NOMO-1 treated with dmso at 0.1 percent for 144 hours (cell line): ENCODE measurements at regions not wholly inside any gene's neighbourhood (a gene's known extent, or its start where the extent isn't known, plus 50 kb on each side); places are given as distances from the start of the nearest gene placed in this dataset.

Experiments
- DNase-seq: peaks from one replicate; lab custom pipeline; 2025; ENCODE audit not compliant: unreplicated experiment; lab: John Stamatoyannopoulos, UW

DNA sequence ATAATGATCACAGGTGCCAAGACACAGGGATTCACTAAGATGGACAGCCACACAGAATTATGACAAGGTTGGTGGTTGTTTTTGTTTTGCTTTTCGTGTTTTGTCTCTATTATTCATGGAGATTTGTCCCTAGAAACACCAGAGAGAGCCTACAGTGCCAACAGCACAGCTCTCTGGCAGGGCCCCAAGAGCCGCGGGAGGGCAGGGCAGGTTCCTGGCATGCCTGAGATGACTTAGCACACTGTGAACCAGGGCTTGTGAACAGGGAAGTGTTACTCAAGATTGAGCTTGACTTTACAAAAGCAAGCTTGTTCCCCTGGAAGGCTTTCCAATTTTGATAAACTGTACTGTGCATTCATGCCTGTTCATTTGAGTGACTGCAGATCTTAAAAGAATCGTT lies 437.4 kb upstream of the SALL3 start:
- peak; percentile 15 for DNase-seq

DNA sequence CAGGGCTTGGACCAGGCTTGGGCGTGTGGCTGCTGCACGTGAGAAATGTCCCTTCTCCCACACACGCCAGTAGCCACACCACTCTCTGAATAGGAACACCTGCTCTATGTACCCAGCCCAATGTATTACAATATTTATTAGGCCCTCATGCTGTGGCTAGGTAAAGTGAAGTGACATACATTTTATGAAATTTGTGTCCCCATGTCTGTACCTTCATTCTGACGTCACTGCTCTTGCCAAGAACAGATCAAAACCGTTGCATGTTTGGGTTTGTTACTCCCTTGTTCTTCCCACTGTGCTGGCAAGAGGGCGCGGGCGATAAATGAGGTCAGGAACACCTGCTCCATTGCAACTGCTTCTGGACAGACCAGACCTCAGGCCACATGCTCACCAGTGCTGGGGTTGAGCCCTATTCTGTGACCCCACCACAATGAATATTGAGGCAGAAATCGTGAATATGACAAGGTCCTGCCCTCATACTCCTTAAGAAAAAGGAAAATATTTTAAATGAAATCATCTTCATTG lies 436.4 kb upstream of the SALL3 start:
- DNase-seq: no peak

DNA sequence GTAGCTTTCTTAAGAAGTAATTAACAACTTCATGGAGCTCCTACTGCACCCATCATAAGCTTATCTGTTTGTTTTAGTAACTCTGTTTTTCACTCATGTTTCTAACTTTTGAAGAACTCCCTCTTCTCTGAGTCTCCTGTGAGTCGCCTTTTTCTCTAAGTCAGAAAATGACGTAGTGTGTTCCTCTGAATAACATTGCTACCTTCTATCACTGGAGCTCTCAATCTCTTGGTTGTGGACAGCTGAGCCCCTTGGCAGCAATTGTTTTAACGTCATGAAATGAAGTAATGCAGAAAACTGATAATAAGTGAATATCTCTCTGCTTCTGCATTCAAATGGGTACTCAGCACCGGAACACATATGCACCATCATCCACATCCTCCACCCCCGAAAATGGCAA lies 433.3 kb upstream of the SALL3 start:
- no peak for DNase-seq

DNA sequence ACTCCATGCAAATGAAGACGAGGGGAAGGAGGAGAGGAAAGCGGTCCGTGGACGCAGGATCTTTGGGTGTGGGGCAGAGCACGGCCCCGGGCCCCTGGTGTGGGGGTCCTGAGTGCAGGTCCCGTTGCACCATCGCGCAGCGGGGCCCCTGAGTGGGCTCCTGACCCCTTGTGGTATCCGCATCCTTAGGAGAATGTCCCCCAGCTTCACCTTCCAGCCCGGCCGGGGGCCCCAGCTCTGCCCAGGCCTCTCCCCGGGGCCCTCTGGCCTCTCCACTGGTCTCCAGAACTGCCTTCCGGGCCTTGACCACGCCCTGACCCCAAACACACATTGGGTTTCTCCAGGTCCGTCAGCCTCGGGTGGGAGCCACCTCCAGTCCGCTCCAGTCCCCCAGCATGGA lies 431.8 kb upstream of the SALL3 start:
- no peak for DNase-seq

DNA sequence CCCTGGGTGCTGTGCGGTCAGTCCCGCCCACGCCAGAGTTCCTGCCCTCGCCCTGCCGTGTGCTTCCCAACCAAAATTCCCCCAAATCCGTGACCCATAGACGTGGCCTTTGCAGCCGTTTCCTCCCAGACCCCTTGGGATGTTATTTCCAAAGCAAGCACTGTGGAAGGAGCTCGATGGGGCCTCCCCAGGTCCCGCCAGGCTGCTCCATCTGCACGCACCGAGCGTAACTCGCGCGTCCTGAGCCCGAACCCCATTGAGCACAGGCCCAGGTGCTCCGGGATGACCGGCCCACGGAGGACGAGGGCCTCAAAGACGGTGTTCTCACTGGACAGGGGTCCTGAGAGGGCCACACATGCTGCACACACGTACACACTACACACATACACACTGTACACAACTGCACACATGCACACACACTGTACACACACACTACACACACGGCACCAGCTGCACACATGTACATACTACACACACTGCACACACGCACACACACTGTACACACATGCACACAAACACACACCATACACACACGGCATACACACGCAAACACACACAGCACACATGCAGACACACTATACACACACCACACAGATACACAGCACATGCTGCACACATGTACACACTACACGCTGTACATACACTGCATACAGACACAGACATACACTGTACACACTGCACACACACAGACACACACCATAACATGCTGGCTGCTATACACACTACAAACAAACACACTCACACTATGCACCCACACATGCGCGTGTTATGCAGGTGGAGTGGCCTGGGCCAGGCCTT lies 431.2 kb upstream of the SALL3 start:
- DNase-seq: no peak

DNA sequence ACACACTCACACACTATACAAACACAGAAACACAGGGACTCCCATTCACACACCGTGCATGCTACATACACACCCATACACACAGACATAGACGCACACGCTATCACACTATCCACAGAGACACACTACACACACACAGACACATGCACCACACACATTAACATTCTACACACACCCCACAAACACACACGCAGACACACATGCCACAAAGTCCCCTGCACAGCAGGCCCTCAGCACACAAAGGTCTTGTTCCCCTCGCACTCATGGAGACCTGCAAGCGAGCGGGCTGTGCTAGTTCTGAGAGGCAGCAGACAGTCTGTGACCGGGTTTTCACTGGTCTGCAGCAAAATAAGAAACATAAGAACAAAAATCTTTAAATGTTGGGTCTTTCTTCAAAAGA lies 429.6 kb upstream of the SALL3 start:
- no peak for DNase-seq

DNA sequence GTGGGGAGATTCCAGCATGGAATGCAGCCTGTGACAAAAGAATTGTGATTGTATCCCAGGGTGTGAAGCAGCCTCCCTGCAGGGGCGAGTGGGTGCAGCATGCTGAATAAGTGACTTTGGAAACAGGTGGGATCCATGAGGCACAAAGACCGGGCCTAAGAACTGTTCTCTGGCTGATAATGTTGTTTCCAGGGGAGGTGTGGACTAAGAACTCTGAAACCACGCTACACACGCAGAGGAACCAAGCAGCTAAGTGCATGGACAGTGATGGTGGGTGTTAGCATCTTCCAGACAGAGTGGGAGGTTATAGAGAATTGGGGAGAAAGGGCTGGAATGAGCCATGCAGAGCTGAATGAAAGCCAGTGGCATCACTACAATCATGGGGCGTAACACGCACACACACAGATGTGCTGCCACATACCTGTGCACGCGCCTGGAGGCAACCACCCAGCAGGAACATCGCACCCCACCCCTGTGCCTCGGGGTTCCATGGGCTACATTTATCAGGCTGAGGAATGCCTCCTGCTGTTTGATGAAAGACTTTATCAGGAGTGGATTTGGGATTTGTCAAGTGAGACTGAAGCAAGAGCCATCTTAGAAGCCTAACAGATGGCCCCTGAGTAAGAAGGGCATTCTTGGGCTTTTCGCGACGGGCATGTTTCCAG lies 424.5 kb upstream of the SALL3 start:
- no peak for DNase-seq

DNA sequence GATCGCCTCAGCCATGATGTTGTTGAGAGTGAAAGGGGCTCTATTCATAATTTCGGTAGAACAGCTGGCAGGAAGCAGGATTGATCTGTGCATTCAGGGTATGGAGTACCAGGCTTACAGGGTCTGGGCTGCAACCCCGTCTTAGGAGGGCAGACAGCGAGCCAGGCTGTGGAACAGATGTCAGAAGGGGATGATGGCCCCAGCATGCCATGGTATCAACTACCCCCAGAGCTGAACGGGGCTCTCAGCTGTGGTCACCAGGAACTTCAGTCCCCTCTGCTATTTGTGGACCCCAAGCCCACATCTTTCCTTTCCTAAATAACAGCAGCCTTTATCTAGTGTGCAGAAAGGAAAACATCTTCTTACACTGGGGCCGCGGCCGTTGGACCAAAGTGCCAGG lies 422.2 kb upstream of the SALL3 start:
- DNase-seq: no peak

DNA sequence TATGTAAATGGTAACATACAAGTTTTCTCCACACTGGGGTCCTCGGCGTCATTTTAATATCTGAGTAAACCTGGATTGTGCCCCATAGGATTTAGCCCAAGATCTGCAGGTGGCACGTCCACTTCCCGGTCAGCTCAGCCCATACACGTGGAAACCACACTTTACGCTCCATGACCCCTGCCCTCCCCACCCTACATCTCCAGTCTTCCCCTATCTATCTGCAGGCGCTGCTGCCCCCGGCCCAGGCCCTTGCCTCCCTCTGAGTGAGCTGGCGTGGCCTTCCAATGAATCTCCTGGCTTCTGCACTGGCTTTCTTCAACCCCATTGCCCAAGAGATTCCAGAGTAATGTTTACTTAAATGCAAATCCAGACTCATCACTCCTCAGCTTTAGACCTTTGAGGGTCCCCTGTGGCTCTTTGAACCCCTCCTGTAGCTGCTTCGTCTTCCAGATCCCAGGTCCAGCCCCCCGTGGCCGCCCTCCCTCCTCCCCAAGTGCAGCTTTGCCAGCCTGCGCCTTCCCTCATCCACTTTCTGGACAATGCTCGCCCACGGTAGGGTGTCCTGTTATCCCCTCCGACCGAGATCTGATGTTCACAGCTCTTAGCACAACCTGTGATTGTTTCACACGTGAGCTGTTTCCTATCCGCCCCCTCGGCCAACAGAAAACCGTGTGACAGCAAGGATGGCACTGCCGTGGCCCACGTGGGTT lies 421.4 kb upstream of the SALL3 start:
- DNase-seq: no peak

DNA sequence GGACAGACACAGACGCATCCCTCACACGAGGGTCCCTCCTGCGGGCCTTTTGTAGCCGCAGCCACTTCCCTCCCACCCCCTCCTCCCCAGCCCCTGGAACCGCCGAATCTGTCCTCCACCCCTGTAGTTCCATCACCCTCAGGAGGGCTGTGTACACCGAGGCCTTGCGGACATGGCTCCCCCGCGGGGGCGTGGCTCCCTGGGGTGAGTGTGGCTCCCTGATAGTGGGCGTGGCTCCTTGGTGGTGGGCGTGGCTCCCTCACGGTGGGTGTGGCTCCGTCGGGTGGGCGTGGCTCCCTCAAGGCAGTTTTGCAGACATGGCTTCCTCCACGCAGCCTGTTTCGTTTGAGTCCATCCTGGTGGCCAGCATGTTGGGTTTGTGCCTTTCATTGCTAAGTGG lies 420.7 kb upstream of the SALL3 start:
- DNase-seq: no peak

DNA sequence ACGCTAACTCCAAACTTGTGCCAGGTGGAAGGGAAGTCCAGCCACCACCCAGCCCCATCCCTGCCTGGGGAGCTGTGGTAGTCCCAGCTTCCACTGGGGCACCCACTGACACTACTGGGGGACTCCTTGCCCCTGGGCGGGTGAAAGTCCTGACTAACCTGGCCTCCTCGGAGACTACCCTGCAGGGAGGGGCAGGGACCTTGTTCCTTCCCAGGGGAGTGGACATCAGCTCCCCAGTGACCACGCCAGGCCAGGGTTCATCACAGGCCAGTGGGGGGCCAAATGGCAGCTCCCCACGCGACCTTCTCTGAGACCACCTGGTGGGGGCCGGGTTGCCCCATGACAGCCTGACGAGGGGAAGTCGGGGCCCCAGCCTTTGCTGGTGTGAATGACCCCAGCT lies 420.0 kb upstream of the SALL3 start:
- DNase-seq: no peak

DNA sequence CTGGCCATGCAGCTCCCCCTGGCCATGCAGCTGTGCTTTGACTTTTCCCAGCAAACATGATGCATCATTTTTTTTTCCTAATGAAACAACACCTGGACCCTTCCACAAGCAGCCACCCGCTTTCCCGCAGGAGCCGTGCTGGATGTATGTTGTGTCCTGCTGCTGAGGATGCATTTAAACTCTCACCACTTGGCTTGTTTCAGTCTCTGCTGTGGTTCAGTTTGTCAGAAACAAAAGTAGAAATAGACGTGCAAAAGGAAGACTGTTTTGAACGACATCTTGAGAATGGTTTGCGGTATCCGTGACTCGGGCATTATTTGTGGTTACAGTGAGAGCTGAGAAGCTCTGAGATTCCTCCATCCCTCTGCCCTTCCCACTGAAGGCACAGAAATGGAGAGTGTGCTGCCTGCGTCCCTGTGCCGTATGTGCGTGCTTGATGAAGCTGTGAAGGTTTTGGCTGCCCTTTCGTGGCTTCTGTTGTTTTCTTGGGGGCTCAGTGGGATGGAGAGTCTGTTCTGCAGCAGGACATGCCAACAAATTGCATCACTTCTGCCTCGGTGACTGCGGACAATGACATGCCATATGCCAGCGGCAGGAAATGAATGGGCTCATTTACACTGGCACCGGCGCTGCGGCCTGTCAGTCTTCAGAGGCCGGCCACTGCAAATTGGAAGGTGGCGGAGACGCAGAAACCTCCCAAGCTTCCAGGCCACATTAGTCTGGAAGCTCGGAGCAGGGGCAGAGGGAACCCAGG lies 417.7 kb upstream of the SALL3 start:
- DNase-seq: no peak

DNA sequence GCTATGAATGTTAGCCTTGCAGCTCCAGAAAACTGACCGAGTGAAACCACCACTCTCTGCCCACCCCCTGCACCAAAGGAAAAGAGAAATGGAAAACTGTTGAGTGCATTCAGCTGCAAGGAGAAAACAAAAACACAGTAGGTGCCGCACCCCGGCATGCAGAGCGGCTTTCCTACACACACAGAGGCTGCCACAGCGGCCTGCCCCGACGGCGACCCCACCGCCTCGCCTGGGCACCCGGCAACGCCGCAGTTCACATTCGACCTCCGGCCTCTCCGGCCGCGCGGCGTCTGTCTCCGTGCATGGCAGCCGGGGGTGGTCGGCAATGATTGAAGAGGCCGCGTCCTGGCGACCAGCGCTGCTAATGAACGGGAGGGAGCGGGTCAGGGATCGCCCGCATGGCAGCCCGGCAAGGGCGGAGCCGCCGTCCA lies 417.1 kb upstream of the SALL3 start:
- DNase-seq: no peak

DNA sequence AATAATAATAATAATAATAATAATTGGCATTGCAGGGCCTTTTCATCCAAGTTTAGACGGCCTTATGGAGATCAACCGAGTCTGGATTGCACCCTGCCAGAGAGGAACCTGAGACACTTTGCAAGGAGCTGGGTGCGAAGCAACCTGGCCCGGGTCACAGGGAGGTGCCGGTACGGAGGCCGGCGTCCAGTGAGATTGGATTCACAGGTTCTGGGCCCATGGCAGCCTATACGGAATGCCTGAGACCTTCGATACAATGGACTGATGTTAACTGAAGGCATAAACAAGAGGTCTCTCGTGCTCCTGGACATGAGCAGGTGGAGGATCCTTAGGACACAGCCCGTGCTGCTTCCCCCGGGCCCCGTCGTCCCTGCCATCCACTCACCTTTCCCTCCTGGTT lies 416.5 kb upstream of the SALL3 start:
- DNase-seq: no peak

DNA sequence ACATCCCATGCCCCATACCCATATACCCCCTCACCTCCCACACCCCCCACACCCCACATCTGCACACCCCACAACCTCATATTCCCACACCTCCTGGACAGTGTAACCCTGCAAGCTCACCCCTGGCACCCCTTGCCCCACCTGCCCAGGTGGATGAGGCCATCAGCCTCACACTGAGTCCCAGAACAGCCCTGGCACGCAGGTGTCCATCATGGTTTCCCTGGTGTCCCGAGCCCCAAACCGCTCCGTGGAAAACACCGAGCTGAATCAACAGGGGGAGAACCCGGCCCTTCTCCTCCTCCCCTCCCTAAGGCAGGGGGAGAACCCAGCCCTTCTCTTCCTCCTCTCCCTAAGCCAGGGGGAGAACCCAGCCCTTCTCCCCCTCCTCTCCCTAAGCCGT lies 415.6 kb upstream of the SALL3 start:
- no peak for DNase-seq

DNA sequence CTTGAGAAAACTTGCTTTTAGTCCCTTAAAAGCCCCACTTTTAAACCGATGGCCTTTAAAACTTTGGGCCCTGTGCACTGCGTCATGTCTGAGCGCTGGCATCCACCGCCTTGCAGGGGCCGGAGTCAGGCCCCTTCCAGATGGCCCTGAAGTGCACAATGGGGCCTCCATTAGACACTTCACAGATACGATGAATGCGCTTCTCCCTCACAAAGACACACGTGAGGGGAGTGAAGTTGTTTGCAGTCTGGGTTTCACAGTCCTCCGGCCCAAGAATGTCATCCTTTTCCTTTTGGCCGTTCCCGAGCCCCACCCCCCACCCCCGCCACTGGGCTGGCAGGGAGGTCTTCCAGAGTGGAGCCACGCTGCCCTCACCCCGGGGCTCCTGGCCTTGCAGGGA lies 415.1 kb upstream of the SALL3 start:
- DNase-seq: no peak

DNA sequence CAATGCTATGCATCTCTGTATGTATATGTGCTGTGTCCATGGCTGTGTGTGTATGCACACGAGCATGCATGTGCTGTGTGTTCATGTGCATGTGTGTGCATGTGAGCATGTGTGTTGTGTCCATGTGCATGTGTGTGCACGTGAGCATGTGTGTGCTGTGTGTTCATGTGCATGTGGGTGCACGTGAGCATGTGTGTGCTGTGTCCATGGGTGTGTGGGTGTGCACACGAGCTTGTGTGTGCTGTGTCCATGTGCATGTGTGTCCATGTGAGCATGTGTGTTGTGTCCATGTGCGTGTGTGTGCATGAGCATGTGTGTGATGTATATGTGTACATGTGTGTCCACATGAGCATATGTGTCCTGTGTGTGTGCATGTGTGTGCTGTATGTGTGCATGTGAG lies 414.4 kb upstream of the SALL3 start:
- DNase-seq: no peak

DNA sequence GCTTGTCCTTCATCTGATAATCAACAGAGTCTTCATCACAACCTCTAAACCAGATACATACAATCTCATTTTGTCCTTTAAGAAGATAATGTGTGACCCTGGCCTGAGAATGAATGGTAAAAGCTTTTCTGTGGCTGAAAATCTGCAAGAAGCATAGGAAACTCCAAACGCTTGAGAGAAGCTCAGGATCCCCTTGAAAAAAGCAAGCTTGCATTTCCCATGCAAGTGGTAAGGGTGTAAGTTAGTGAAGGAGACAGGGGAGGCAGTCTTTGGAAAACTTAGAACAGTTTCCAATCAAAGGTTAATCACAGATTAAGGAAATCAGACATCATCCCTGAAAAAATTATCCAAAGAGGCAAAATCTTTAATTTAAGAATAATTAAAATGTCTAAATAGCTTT lies 413.6 kb upstream of the SALL3 start:
- DNase-seq: no peak

DNA sequence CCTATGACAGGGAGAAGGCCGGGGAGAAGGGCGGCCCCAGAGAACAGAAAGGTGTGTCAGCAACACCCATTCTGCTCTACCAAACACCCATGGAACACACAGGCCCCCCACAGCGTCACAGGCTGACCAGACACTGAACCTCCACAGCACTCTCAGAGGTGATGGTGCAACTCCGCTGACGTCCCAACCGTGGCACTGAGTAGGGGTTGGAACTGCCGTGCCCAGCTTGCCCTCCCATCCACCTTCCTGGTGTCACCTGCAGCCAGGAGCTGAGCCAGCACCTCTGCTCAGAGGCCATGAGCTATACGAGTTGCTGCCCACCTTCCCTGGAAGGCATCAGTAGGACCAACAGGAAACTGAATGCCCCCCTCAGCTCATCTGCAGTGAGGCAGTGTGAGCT lies 412.9 kb upstream of the SALL3 start:
- no peak for DNase-seq

DNA sequence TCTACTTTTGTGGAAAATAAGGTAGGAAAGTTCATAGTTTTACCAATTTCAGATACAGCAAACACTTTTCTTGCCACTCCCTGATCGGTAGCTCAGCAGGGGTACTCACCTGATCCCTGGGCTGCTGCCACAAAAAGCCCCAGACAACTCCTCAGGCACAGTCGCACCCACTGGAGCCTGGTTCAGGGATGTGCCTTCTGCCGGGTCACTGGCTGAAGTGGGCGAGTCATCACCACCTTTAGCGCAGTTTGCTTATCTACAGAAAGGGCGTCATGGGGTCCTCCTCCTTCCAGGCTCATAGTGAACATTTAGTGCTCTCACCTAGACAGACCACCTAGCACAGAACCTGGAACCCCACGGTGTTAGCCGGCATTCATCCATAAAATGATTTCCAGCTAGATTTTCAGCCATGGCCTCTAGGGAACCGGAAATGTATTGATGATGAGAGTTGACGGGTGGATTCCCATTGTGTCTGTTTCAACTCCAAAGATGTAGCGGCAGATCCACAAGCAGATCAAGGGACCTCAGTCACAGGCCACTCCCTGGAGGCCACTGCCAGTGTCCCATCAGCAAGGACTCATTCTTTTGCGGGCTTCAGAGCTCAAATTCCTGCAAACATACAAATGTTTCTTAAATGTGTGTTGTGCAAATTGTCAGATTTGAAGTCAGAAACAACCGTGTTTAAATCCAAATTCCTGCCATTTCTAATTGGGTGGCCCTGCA lies 408.4 kb upstream of the SALL3 start:
- no peak for DNase-seq
